ENCODE measurements at regions not wholly inside any gene's neighbourhood (a gene's known extent, or its start where the extent isn't known, plus 50 kb on each side); places are given as distances from the start of the nearest gene placed in this dataset.

GRCh38 chr11:121814962-121815361, 301.1 kb downstream of the BLID start:
- Histone ChIP-seq H3K9me3 (peaks cover 0 to 19% (median 17%) of the 10 kb centered on the region in 4 donors), H3K4me3 (no peak overlapping the region), H3K4me1 (peaks cover 0 to 5% (median 0%) of the 10 kb centered on the region in 4 donors), H3K36me3 (no peaks in the 10 kb centered on the region), H3K27ac (no peak overlapping the region), H3K27me3 (no peaks in the 10 kb centered on the region)
- peak in 1 of 3 donors; percentile 17 for TF ChIP-seq POLR2AphosphoS5 (IDR thresholded peaks at IDR 0.05)
- TF ChIP-seq, protein P1, sequence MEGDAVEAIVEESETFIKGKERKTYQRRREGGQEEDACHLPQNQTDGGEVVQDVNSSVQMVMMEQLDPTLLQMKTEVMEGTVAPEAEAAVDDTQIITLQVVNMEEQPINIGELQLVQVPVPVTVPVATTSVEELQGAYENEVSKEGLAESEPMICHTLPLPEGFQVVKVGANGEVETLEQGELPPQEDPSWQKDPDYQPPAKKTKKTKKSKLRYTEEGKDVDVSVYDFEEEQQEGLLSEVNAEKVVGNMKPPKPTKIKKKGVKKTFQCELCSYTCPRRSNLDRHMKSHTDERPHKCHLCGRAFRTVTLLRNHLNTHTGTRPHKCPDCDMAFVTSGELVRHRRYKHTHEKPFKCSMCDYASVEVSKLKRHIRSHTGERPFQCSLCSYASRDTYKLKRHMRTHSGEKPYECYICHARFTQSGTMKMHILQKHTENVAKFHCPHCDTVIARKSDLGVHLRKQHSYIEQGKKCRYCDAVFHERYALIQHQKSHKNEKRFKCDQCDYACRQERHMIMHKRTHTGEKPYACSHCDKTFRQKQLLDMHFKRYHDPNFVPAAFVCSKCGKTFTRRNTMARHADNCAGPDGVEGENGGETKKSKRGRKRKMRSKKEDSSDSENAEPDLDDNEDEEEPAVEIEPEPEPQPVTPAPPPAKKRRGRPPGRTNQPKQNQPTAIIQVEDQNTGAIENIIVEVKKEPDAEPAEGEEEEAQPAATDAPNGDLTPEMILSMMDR (IDR thresholded peaks at IDR 0.05): no peak
- intact Hi-C loops (cut with DNase I; ENCODE audit: low total_unique reads): no loop called here
- DNase-seq: no peak
- 69 to 79% (median 76%) methylated on average over 1 of the region's 1 CpG for WGBS, 5 donors

GRCh38 chr11:121814296-121814695, 301.7 kb downstream of the BLID start:
- DNase-seq: no peak
- H3K27ac ChIP-seq: no peak overlapping the region
- H3K4me3 ChIP-seq: no peak overlapping the region
- intact Hi-C loops (cut with DNase I; ENCODE audit: low total_unique reads): no loop called here
- H3K27me3 ChIP-seq: no peaks in the 10 kb centered on the region
- TF ChIP-seq POLR2AphosphoS5 (IDR thresholded peaks at IDR 0.05) (no peak), EP300 (IDR thresholded peaks at IDR 0.05) (no peak), POLR2A (IDR thresholded peaks at IDR 0.05) (no peak)
- TF ChIP-seq, protein P1 (IDR thresholded peaks at IDR 0.05): no peak
- peaks cover 0 to 5% (median 0%) of the 10 kb centered on the region in 4 donors for H3K4me1 ChIP-seq
- H3K9me3 ChIP-seq: peaks cover 0 to 19% (median 17%) of the 10 kb centered on the region in 4 donors
- no peaks in the 10 kb centered on the region for H3K36me3 ChIP-seq

DNA sequence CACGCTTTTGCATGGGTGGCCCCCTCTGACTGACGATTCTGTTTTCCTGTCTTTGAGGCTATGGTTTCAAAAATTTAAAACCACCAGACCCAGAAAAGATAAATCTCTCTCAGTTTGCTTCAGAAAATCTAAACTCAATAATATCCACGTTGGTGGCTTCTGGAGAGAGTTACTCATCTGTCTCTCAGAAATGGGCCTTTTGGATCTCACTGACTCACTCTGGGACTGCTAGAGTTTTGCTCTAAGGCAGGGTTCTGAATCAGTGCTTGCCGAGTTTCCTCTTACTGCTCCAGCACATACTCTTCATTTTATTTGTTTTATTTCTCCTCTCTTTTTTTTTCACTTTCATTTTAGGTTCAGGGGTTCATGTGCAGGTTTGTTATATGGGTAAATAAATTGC, 305.7 kb downstream of the BLID start:
- peaks cover 0 to 5% (median 0%) of the 10 kb centered on the region in 4 donors for H3K4me1 ChIP-seq
- DNase-seq: no peak
- H3K27ac ChIP-seq: peak overlapping the region in 3 of 5 donors; percentile 52 to 64 (median 55)
- H3K27me3 ChIP-seq: no peaks in the 10 kb centered on the region
- intact Hi-C loops (cut with DNase I; ENCODE audit: low total_unique reads): no loop called here
- TF ChIP-seq, protein P1 (IDR thresholded peaks at IDR 0.05): no peak
- H3K4me3 ChIP-seq: no peak overlapping the region
- peaks cover 0 to 19% (median 17%) of the 10 kb centered on the region in 4 donors for H3K9me3 ChIP-seq
- WGBS, 5 donors: 47 to 51% (median 49%) methylated on average over 4 of the region's 4 CpGs
- H3K36me3 ChIP-seq: no peaks in the 10 kb centered on the region

DNA sequence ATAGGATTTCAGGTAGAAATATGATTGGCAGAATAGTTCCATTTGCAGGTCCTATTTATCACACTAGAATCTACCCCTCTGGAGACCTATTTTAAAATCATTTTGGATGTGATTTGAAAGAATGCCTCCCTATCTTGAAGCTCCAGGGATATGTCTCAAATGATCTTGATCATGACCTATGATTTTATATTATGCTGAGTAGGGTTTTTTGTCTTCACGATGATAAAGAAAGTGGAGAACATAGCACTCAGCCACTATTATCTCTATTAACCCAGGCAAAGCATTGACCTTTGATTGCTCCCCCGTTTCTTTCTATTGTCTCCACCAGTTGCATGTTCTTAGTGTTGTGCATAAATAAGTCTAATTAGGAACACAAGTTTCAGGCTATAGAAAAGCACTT, 307.9 kb downstream of the BLID start:
- Histone ChIP-seq H3K9me3 (peaks cover 0 to 16% (median 13%) of the 10 kb centered on the region in 4 donors), H3K4me1 (peaks cover 0 to 5% (median 0%) of the 10 kb centered on the region in 4 donors), H3K27ac (no peak overlapping the region), H3K27me3 (no peaks in the 10 kb centered on the region), H3K36me3 (no peaks in the 10 kb centered on the region), H3K4me3 (no peak overlapping the region)
- WGBS, 5 donors: 62 to 83% (median 66%) methylated on average over 2 of the region's 2 CpGs
- TF ChIP-seq, protein P1 (IDR thresholded peaks at IDR 0.05): no peak
- no peak for TF ChIP-seq POLR2A (IDR thresholded peaks at IDR 0.05)
- no peak for TF ChIP-seq EP300 (IDR thresholded peaks at IDR 0.05)
- no peak for TF ChIP-seq POLR2AphosphoS5 (IDR thresholded peaks at IDR 0.05)
- DNase-seq: no peak
- intact Hi-C loops (cut with DNase I; ENCODE audit: low total_unique reads): no loop called here
